Endothelial cell of umbilical vein (primary cell): ENCODE measurements at regions not wholly inside any gene's neighbourhood (a gene's known extent, or its start where the extent isn't known, plus 50 kb on each side); places are given as distances from the start of the nearest gene placed in this dataset.

ENCODE experiments used
- BruUV-seq: library from RNA; stranded (reverse); fragments of 400-500 nt; replicated peaks from 2 replicates; lab custom pipeline; 2021; lab: Mats Ljungman, UMichigan
- CTCF ChIA-PET: fragments of 300-600, 350-600 bp; sonication (Branson Sonifier 250); formaldehyde crosslinking; loops from one replicate; lab custom pipeline; 2021; ENCODE audit warnings: antibody characterized with exemption, inconsistent platforms; lab: Charles Lee
- POLR2A ChIA-PET: fragments of 300-600, 350-600 bp; sonication (Branson Sonifier 250); formaldehyde crosslinking; loops from one replicate; lab custom pipeline; 2021; ENCODE audit warnings: antibody characterized with exemption, inconsistent platforms; lab: Charles Lee
- DNase-seq: peaks from one replicate; pipeline ENCODE4 v3.0.0-alpha.2; 2011; ENCODE audit warnings: low read depth, low spot score
- FAIRE-seq: peaks from 2 replicates; lab custom pipeline; 2011; peaks lifted over from hg19 to GRCh38; lab: Jason Lieb, UNC
- H2AFZ ChIP-seq: 2 replicates; pipeline ENCODE4 v1.6.0; 2012; ENCODE audit warnings: low read depth, low read length, control low read depth, inconsistent platforms
- H3K27ac ChIP-seq: 2 replicates; pipeline ENCODE4 v1.5.1; 2011; ENCODE audit warnings: low read depth, mild to moderate bottlenecking, control low read depth, low read length, moderate library complexity; ENCODE audit not compliant: insufficient read depth
- H3K27me3 ChIP-seq, 2 experiments: 2 replicates each; pipeline versions ENCODE4 v1.6.0 to v1.6.1; 2011; ENCODE audit warnings: low read length in 2 of 2, mixed read lengths in 1 of 2; ENCODE audit not compliant: control insufficient read depth in 2 of 2, insufficient read depth in 2 of 2
- H3K36me3 ChIP-seq, 2 experiments: 2 replicates in 1 of 2; 3 replicates in 1 of 2; pipeline ENCODE4 v1.5.1; 2011; ENCODE audit warnings: low read length in 2 of 2, mild to moderate bottlenecking in 1 of 2, moderate library complexity in 1 of 2; ENCODE audit not compliant: control insufficient read depth in 2 of 2, insufficient read depth in 2 of 2; ENCODE audit errors: extremely low read depth in 1 of 2
- H3K4me1 ChIP-seq: 3 replicates; pipeline ENCODE4 v1.5.1; 2011; ENCODE audit warnings: mild to moderate bottlenecking, low read length; ENCODE audit not compliant: control insufficient read depth, insufficient read depth; ENCODE audit errors: extremely low read depth
- H3K4me2 ChIP-seq: 2 replicates; pipeline ENCODE4 v1.6.1; 2011; ENCODE audit warnings: low read length, control low read depth, mixed read lengths; ENCODE audit not compliant: insufficient read depth
- H3K4me3 ChIP-seq, 3 experiments: fragments of 200-600 bp in 1 of 3; sonication (generic), shearing (Covaris generic) in 1 of 3; replicated peaks in 1 of 3; 2 replicates each; pipeline ENCODE4 v1.5.1; 2011 to 2016; ENCODE audit warnings: control low read depth in 3 of 3, low read length in 3 of 3, mild to moderate bottlenecking in 2 of 3, inconsistent platforms in 1 of 3, low read depth in 1 of 3, moderate library complexity in 1 of 3; ENCODE audit not compliant: insufficient read depth in 1 of 3
- H3K79me2 ChIP-seq: 2 replicates; pipeline ENCODE4 v1.6.0; 2012; ENCODE audit warnings: low read length, inconsistent platforms; ENCODE audit not compliant: control insufficient read depth, insufficient read depth
- H3K9ac ChIP-seq: replicated peaks from 2 replicates; pipeline ENCODE3; 2011; ENCODE audit warnings: low read length, control low read depth; ENCODE audit not compliant: insufficient read depth; ENCODE audit errors: extremely low read depth
- H3K9me1 ChIP-seq: replicated peaks from 3 replicates; pipeline ENCODE4 v1.6.0; 2011; ENCODE audit warnings: mild to moderate bottlenecking, low read length; ENCODE audit not compliant: control insufficient read depth, insufficient read depth; ENCODE audit errors: extremely low read depth
- H3K9me3 ChIP-seq: replicated peaks from 2 replicates; pipeline ENCODE4 v1.5.1; 2012; ENCODE audit warnings: low read length, inconsistent platforms; ENCODE audit not compliant: control insufficient read depth, insufficient read depth
- H4K20me1 ChIP-seq: replicated peaks from 2 replicates; pipeline ENCODE3; 2011; ENCODE audit warnings: mild to moderate bottlenecking, low read length; ENCODE audit not compliant: control insufficient read depth, insufficient read depth; ENCODE audit errors: extremely low read depth
- CTCF ChIP-seq, 2 donors: IDR thresholded peaks; 1 replicate in 1 of 2; 2 replicates in 1 of 2; pipeline ENCODE4 v1.5.1; 2011; ENCODE audit warnings: low read length in 2 of 2, mild to moderate bottlenecking in 2 of 2, moderate library complexity in 2 of 2, control low read depth in 1 of 2, inconsistent platforms in 1 of 2, low read depth in 1 of 2; ENCODE audit not compliant: insufficient read depth in 1 of 2; ENCODE audit errors: extremely low read depth in 1 of 2
- EZH2 ChIP-seq: IDR thresholded peaks from 2 replicates; pipeline ENCODE4 v1.6.1; 2012; ENCODE audit warnings: borderline replicate concordance, low read depth, mild to moderate bottlenecking, moderate library complexity, low read length, inconsistent platforms; ENCODE audit not compliant: severe bottlenecking
- FOS ChIP-seq: IDR thresholded peaks from 2 replicates; pipeline ENCODE4 v1.6.1; 2011; ENCODE audit warnings: mild to moderate bottlenecking, low read length, moderate library complexity, borderline replicate concordance; ENCODE audit not compliant: insufficient read depth
- GATA2 ChIP-seq: IDR thresholded peaks from 2 replicates; pipeline ENCODE4 v1.7.0; 2011; ENCODE audit warnings: low read depth, mild to moderate bottlenecking, moderate library complexity, mixed read lengths, low read length; ENCODE audit not compliant: insufficient read length, insufficient read depth
- JUN ChIP-seq: IDR thresholded peaks from 2 replicates; pipeline ENCODE4 v1.6.1; 2011; ENCODE audit warnings: borderline replicate concordance, low read depth; ENCODE audit not compliant: insufficient read length, insufficient read depth
- MAX ChIP-seq: IDR thresholded peaks from 2 replicates; pipeline ENCODE4 v1.6.1; 2011; ENCODE audit not compliant: insufficient read depth, insufficient read length
- MYC ChIP-seq: IDR thresholded peaks from one replicate; pipeline ENCODE4 v1.6.1; 2011; ENCODE audit warnings: mild to moderate bottlenecking, low read depth, low read length
- POLR2A ChIP-seq: IDR thresholded peaks from 2 replicates; pipeline ENCODE4 v1.6.1; 2012; ENCODE audit warnings: low read depth, mild to moderate bottlenecking, control low read depth, low read length
- POLR2AphosphoS5 ChIP-seq: IDR thresholded peaks from 2 replicates; pipeline ENCODE4 v1.6.1; 2012; ENCODE audit warnings: low read depth, mild to moderate bottlenecking, control low read depth, low read length, moderate library complexity; ENCODE audit not compliant: insufficient read depth
- dilution Hi-C: fragments of 300-500 bp; cut with MboI; formaldehyde crosslinking; loops from one replicate; pipeline ENCODE4 v1.15.0; 2019; ENCODE audit warnings: low sequenced_read_pairs; ENCODE audit not compliant: extremely low pct_ligation_motif_present
- intact Hi-C: fragments of 100-400 bp; cut with micrococcal nuclease; formaldehyde crosslinking; loops from one replicate; pipeline ENCODE4 v1.10.0; 2022

GRCh38 chr15:49741712-49742111, 120.9 kb downstream of the DTWD1 start:
- dilution Hi-C loops, result no loop called here
- Histone ChIP-seq H3K4me1 (no peaks in the 10 kb centered on the region), H3K27me3 (no peaks in the 10 kb centered on the region), H3K4me2 (no peak overlapping the region), H3K36me3 (no peaks in the 10 kb centered on the region), H2AFZ (no peak overlapping the region), H3K9me3 (no peaks in the 10 kb centered on the region), H3K79me2 (no peaks in the 10 kb centered on the region), H3K9me1 (no peaks in the 10 kb centered on the region), H3K27ac (no peak overlapping the region), H4K20me1 (no peaks in the 10 kb centered on the region), H3K4me3 (no peak overlapping the region), H3K9ac (no peak overlapping the region)
- intact Hi-C loops, result no loop called here
- no peak for TF ChIP-seq MAX
- no peak for TF ChIP-seq CTCF (IDR thresholded peaks at IDR 0.05; ENCODE audit: extremely low read depth in 1 of 2, insufficient read depth in 1 of 2, low read depth in 1 of 2, low read length in 2 of 2)
- no peak for TF ChIP-seq POLR2AphosphoS5
- TF ChIP-seq MYC, result no peak
- TF ChIP-seq EZH2, result no peak
- TF ChIP-seq POLR2A, result no peak
- ChIA-PET POLR2A (no interaction called here), CTCF (no interaction called here)
- no TSS peak for BruUV-seq
- no peak for FAIRE-seq
- no peak for DNase-seq

GRCh38 chr15:49742381-49742780, 121.5 kb downstream of the DTWD1 start:
- no peak overlapping the region for H3K27ac ChIP-seq
- no peaks in the 10 kb centered on the region for H3K9me1 ChIP-seq
- H3K9me3 ChIP-seq, result no peaks in the 10 kb centered on the region
- dilution Hi-C loops (no loop called here), intact Hi-C loops (no loop called here)
- no peak for FAIRE-seq
- H3K79me2 ChIP-seq, result no peaks in the 10 kb centered on the region
- H3K9ac ChIP-seq, result no peak overlapping the region
- no peaks in the 10 kb centered on the region for H3K4me1 ChIP-seq
- no peaks in the 10 kb centered on the region for H4K20me1 ChIP-seq
- BruUV-seq, result no TSS peak
- H3K4me3 ChIP-seq, result no peak overlapping the region
- H2AFZ ChIP-seq, result no peak overlapping the region
- ChIA-PET CTCF (no interaction called here), POLR2A (no interaction called here)
- no peak overlapping the region for H3K4me2 ChIP-seq
- no peaks in the 10 kb centered on the region for H3K36me3 ChIP-seq
- TF ChIP-seq POLR2AphosphoS5, result no peak
- TF ChIP-seq CTCF (IDR thresholded peaks at IDR 0.05; ENCODE audit: extremely low read depth in 1 of 2, insufficient read depth in 1 of 2, low read depth in 1 of 2, low read length in 2 of 2), result no peak
- no peak for TF ChIP-seq EZH2
- TF ChIP-seq MAX, result no peak
- TF ChIP-seq GATA2, result no peak
- TF ChIP-seq MYC, result no peak
- no peak for TF ChIP-seq JUN
- TF ChIP-seq FOS, result no peak
- no peak for TF ChIP-seq POLR2A
- no peaks in the 10 kb centered on the region for H3K27me3 ChIP-seq
- no peak for DNase-seq
